ENCODE measurements at regions not wholly inside any gene's neighbourhood (a gene's known extent, or its start where the extent isn't known, plus 50 kb on each side); places are given as distances from the start of the nearest gene placed in this dataset.
A peak's percentile ranks its signal among the peaks of the same experiment; 100 is the strongest.

GRCh38 chr6:126173265-126173664 is 166.7 kb upstream of the CENPW start:
- POLR2A ChIA-PET (ENCODE audit: low non-redundant PET): no interaction called here
- CTCF ChIA-PET: interaction anchor here (0.6 kb wide), 1 partner anchor 476 kb away, joined by 5 read pairs; no protein-coding TSS in a partner anchor
- DNase-seq (ENCODE audit: low spot score): no peak
- H3K27ac ChIP-seq: no peak overlapping the region
- no peak for TF ChIP-seq CTCF (conservative IDR thresholded peaks at IDR 0.05; ENCODE audit: low read depth)

- DNase-seq (ENCODE audit: low spot score): no peak
- POLR2A ChIA-PET (ENCODE audit: low non-redundant PET): no interaction called here
- CTCF ChIA-PET: no interaction called here
- H3K27ac ChIP-seq: no peak overlapping the region
- TF ChIP-seq CTCF (conservative IDR thresholded peaks at IDR 0.05; ENCODE audit: low read depth): no peak
Observed at GRCh38 chr6:126174697-126175096, 165.2 kb upstream of the CENPW start.

- H3K27ac ChIP-seq: no peak overlapping the region
- CTCF ChIA-PET: no interaction called here
- no peak for DNase-seq (ENCODE audit: low spot score)
- POLR2A ChIA-PET (ENCODE audit: low non-redundant PET): no interaction called here
- TF ChIP-seq CTCF (conservative IDR thresholded peaks at IDR 0.05; ENCODE audit: low read depth): no peak
Observed at GRCh38 chr6:126175251-126175650, 164.7 kb upstream of the CENPW start.

- ChIA-PET CTCF (no interaction called here), POLR2A (ENCODE audit: low non-redundant PET) (no interaction called here)
- DNase-seq (ENCODE audit: low spot score): no peak
- H3K27ac ChIP-seq: no peak overlapping the region
- no peak for TF ChIP-seq CTCF (conservative IDR thresholded peaks at IDR 0.05; ENCODE audit: low read depth)
Observed at GRCh38 chr6:126176282-126176681, 163.6 kb upstream of the CENPW start.

GRCh38 chr6:126180585-126180984 is 159.3 kb upstream of the CENPW start:
- TF ChIP-seq CTCF (conservative IDR thresholded peaks at IDR 0.05; ENCODE audit: low read depth): no peak
- no peak overlapping the region for H3K27ac ChIP-seq
- POLR2A ChIA-PET (ENCODE audit: low non-redundant PET): no interaction called here
- DNase-seq (ENCODE audit: low spot score): peak; percentile 63
- CTCF ChIA-PET: no interaction called here

GRCh38 chr6:126181173-126181741 is 158.7 kb upstream of the CENPW start:
- ChIA-PET CTCF (no interaction called here), POLR2A (ENCODE audit: low non-redundant PET) (no interaction called here)
- TF ChIP-seq CTCF (conservative IDR thresholded peaks at IDR 0.05; ENCODE audit: low read depth): no peak
- no peak for DNase-seq (ENCODE audit: low spot score)
- H3K27ac ChIP-seq: no peak overlapping the region

GRCh38 chr6:126181890-126182289 is 158.0 kb upstream of the CENPW start:
- DNase-seq (ENCODE audit: low spot score): no peak
- no peak overlapping the region for H3K27ac ChIP-seq
- CTCF ChIA-PET: no interaction called here
- TF ChIP-seq CTCF (conservative IDR thresholded peaks at IDR 0.05; ENCODE audit: low read depth): no peak
- POLR2A ChIA-PET (ENCODE audit: low non-redundant PET): no interaction called here

Measured in RWPE1 (cell line).